ENCODE measurements at regions not wholly inside any gene's neighbourhood (a gene's known extent, or its start where the extent isn't known, plus 50 kb on each side); places are given as distances from the start of the nearest gene placed in this dataset.

DNA sequence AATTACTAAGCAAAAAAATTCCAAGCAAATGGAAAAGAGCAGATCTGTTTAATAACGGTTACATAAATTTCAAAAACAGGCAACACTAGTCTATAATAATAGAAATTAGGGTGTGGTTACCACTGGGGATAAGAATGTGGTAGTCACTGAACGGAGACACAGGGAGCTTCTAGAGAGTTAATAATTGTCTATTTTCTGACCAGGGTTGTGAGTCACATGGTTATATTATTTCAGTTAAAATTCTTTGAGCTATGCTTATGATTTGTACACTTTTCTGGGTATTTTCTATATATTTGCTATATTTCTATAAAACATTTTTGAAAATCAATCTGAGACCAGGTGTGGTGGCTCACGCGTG lies 433.9 kb upstream of the MAF start:
- Mint-ChIP-seq H3K4me1 (peaks cover 16% of the 10 kb centered on the region), H3K9me3 (peaks cover 18% of the 10 kb centered on the region), H3K4me3 (no peak overlapping the region), H3K27me3 (ENCODE audit: insufficient read depth) (peaks cover 58% of the 10 kb centered on the region), H3K27ac (no peak overlapping the region), H3K36me3 (ENCODE audit: low read depth) (no peaks in the 10 kb centered on the region)
- no peak overlapping the region for H3K4me3 ChIP-seq (ENCODE audit: low read length)
- TF ChIP-seq, protein P1, sequence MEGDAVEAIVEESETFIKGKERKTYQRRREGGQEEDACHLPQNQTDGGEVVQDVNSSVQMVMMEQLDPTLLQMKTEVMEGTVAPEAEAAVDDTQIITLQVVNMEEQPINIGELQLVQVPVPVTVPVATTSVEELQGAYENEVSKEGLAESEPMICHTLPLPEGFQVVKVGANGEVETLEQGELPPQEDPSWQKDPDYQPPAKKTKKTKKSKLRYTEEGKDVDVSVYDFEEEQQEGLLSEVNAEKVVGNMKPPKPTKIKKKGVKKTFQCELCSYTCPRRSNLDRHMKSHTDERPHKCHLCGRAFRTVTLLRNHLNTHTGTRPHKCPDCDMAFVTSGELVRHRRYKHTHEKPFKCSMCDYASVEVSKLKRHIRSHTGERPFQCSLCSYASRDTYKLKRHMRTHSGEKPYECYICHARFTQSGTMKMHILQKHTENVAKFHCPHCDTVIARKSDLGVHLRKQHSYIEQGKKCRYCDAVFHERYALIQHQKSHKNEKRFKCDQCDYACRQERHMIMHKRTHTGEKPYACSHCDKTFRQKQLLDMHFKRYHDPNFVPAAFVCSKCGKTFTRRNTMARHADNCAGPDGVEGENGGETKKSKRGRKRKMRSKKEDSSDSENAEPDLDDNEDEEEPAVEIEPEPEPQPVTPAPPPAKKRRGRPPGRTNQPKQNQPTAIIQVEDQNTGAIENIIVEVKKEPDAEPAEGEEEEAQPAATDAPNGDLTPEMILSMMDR (conservative IDR thresholded peaks at IDR 0.05): no peak
- no peak for DNase-seq
- H3K9me3 ChIP-seq (ENCODE audit: control insufficient read depth, low read length): peaks cover 18% of the 10 kb centered on the region
- H3K27ac ChIP-seq (ENCODE audit: low read depth, low read length): no peak overlapping the region
- peaks cover 55% of the 10 kb centered on the region for H3K27me3 ChIP-seq (ENCODE audit: control insufficient read depth, insufficient read depth, low read length, poor library complexity, severe bottlenecking)
- H3K9ac ChIP-seq (ENCODE audit: extremely low read depth, low read length, poor library complexity, severe bottlenecking): no peak overlapping the region
- H3K4me1 ChIP-seq (ENCODE audit: control insufficient read depth, insufficient read depth, low read length): peaks cover 3% of the 10 kb centered on the region
- H3K36me3 ChIP-seq (ENCODE audit: control insufficient read depth, insufficient read depth, low read length): no peaks in the 10 kb centered on the region
- 90 to 100% methylated on average over 2 to 3 of the region's 4 CpGs for WGBS, 2 experiments (ENCODE audit: insufficient coverage in 1 of 2, insufficient read length in 1 of 2)

GRCh38 chr16:80033783-80034468 lies 433.4 kb upstream of the MAF start:
- TF ChIP-seq, protein P1 (conservative IDR thresholded peaks at IDR 0.05): no peak
- WGBS, 2 experiments (ENCODE audit: insufficient coverage in 1 of 2, insufficient read length in 1 of 2): 95 to 100% methylated on average over 2 to 3 of the region's 3 CpGs
- Mint-ChIP-seq H3K36me3 (ENCODE audit: low read depth) (no peaks in the 10 kb centered on the region), H3K4me1 (peaks cover 21% of the 10 kb centered on the region), H3K9me3 (peaks cover 16% of the 10 kb centered on the region), H3K27me3 (ENCODE audit: insufficient read depth) (peaks cover 53% of the 10 kb centered on the region), H3K27ac (no peak overlapping the region), H3K4me3 (no peak overlapping the region)
- Histone ChIP-seq H3K9ac (ENCODE audit: extremely low read depth, low read length, poor library complexity, severe bottlenecking) (no peak overlapping the region), H3K9me3 (ENCODE audit: control insufficient read depth, low read length) (peaks cover 13% of the 10 kb centered on the region), H3K27me3 (ENCODE audit: control insufficient read depth, insufficient read depth, low read length, poor library complexity, severe bottlenecking) (peaks cover 50% of the 10 kb centered on the region), H3K4me3 (ENCODE audit: low read length) (no peak overlapping the region), H3K36me3 (ENCODE audit: control insufficient read depth, insufficient read depth, low read length) (no peaks in the 10 kb centered on the region), H3K27ac (ENCODE audit: low read depth, low read length) (no peak overlapping the region), H3K4me1 (ENCODE audit: control insufficient read depth, insufficient read depth, low read length) (peaks cover 5% of the 10 kb centered on the region)
- no peak for DNase-seq

DNA sequence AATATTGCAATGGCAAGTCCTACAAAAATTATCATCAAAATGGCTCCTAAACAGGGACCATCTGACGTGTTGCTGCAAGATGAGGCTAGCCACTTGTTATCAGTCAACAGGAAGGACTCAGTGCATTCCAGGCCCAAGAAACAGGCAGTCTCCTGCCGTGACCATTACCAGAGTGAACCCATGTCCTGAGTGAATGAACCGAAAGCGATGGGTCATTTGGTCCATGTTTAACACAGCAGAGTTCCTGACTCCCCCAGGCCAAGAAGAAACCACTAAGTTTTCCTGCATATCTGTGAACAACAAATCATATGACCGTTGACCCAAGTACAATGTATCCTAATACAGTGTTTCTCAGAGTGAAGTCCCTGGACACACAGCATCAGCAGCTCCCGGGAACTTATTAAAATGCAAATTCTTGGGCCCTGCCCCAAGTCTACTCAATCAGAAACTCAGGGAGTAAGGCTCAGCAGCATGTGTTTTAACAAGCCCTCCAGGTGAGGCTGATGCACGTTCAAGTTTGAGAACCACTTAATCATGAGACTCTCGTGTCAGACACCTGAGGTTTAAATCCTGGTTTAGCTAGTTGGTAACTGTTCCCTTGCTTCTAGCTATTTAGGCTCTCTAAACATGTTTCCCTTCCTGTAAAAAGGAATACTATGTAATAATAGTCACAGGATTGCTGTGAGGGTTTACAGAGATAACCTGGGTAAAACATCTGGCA lies 429.4 kb upstream of the MAF start:
- H3K4me1 Mint-ChIP-seq: peaks cover 34% of the 10 kb centered on the region

More for the DNA sequence above, 429.4 kb upstream of the MAF start:
- Mint-ChIP-seq H3K27ac (peak overlapping the region; percentile 38), H3K36me3 (ENCODE audit: low read depth) (no peaks in the 10 kb centered on the region), H3K9me3 (peaks cover 14% of the 10 kb centered on the region), H3K4me3 (no peak overlapping the region), H3K27me3 (ENCODE audit: insufficient read depth) (peaks cover 54% of the 10 kb centered on the region)
- peaks cover 8% of the 10 kb centered on the region for H3K4me1 ChIP-seq (ENCODE audit: control insufficient read depth, insufficient read depth, low read length)
- no peaks in the 10 kb centered on the region for H3K36me3 ChIP-seq (ENCODE audit: control insufficient read depth, insufficient read depth, low read length)
- TF ChIP-seq, protein P1 (conservative IDR thresholded peaks at IDR 0.05): no peak
- DNase-seq: peak; percentile 56
- H3K27ac ChIP-seq (ENCODE audit: low read depth, low read length): no peak overlapping the region
- no peak overlapping the region for H3K9ac ChIP-seq (ENCODE audit: extremely low read depth, low read length, poor library complexity, severe bottlenecking)
- peaks cover 12% of the 10 kb centered on the region for H3K9me3 ChIP-seq (ENCODE audit: control insufficient read depth, low read length)
- H3K27me3 ChIP-seq (ENCODE audit: control insufficient read depth, insufficient read depth, low read length, poor library complexity, severe bottlenecking): peaks cover 60% of the 10 kb centered on the region
- WGBS, 2 experiments (ENCODE audit: insufficient coverage in 1 of 2, insufficient read length in 1 of 2): 92 to 93% methylated on average over 8 of the region's 8 CpGs
- no peak overlapping the region for H3K4me3 ChIP-seq (ENCODE audit: low read length)
